AG10803 (cell line): ENCODE measurements at regions not wholly inside any gene's neighbourhood (a gene's known extent, or its start where the extent isn't known, plus 50 kb on each side); places are given as distances from the start of the nearest gene placed in this dataset.

Source experiments
- DNase-seq: peaks from one replicate; pipeline ENCODE4 v3.0.0; 2010; ENCODE audit warnings: low read depth
- H3K4me3 ChIP-seq: 2 replicates; pipeline ENCODE4 v1.5.1; 2011; ENCODE audit warnings: mild to moderate bottlenecking, low read length, control low read depth
- TF ChIP-seq, protein P1 (sequence below): conservative IDR thresholded peaks from 2 replicates; pipeline ENCODE4 v1.5.1; 2011; ENCODE audit warnings: mild to moderate bottlenecking, low read length, control low read depth, inconsistent platforms

DNA sequence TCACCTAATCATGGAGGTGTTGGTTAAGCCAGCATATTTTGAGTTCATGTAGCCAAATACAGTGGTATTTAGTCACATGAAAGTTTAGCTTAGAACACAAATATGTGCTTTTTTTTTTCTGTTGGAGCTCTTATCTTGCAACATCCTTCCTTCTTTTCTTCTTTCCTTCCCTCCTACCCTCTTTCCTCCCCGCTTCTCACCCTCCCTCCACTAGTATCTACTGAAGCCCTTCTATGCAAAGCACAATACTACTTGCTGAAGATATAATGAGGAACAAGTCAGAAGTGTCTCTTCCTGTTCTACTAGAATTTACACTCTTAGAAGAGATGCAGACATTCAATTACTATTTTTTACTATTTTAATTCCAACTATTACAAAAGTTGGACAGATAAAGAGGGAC is 105.0 kb upstream of the ITGA4 start:
- DNase-seq, result no peak
- TF ChIP-seq, protein P1, sequence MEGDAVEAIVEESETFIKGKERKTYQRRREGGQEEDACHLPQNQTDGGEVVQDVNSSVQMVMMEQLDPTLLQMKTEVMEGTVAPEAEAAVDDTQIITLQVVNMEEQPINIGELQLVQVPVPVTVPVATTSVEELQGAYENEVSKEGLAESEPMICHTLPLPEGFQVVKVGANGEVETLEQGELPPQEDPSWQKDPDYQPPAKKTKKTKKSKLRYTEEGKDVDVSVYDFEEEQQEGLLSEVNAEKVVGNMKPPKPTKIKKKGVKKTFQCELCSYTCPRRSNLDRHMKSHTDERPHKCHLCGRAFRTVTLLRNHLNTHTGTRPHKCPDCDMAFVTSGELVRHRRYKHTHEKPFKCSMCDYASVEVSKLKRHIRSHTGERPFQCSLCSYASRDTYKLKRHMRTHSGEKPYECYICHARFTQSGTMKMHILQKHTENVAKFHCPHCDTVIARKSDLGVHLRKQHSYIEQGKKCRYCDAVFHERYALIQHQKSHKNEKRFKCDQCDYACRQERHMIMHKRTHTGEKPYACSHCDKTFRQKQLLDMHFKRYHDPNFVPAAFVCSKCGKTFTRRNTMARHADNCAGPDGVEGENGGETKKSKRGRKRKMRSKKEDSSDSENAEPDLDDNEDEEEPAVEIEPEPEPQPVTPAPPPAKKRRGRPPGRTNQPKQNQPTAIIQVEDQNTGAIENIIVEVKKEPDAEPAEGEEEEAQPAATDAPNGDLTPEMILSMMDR, result no peak
- H3K4me3 ChIP-seq, result no peak overlapping the region

DNA sequence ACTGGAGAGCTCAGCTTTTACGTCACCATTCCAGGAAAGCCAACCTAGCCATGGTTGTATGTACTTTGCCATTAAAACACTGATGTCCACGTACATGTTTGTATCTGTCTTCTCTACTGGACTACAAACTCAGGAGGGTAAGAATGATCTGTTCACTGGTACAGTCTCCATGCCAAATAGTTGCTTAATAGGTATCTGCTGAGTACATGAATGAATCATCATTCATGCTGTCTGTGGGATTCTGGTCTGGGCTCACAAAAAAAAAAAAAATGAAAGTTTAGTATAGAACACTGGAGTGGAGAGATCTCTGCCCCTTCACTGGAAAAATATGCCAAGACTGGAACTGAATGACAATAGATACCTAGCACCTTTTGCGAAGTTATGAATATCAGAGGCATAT is 102.6 kb upstream of the ITGA4 start:
- peak; percentile 87 for DNase-seq
- TF ChIP-seq, protein P1, result no peak
- no peak overlapping the region for H3K4me3 ChIP-seq

DNA sequence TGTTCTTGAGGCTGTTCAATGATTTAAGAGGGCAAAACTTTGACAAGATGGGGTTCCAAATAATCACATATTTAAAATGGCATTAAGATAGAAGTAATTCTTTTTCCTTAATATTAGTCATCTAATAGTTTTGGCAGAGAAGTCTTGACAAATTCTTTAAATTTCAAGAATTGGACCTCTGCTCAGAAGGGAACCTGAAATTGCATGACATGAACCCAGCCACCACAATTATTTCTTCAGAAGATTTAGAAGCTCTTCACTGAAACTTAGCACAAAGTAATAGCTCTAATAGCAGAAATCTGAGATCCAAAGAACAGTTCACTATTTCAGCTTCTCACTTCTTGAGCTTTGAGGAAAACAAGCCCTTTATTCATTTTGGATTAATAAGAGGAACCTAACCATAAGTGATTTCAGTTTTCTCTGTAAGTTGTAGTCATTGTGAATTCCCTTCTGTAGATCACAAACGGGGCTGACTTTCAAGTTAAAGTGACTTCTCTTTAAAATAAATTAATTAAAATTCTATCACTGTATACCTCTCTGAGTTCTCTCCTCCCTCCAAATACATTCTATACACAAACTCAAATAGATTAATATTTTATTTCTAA is 100.6 kb upstream of the ITGA4 start:
- DNase-seq, result peak; percentile 64
- TF ChIP-seq, protein P1, result no peak
- no peak overlapping the region for H3K4me3 ChIP-seq

DNA sequence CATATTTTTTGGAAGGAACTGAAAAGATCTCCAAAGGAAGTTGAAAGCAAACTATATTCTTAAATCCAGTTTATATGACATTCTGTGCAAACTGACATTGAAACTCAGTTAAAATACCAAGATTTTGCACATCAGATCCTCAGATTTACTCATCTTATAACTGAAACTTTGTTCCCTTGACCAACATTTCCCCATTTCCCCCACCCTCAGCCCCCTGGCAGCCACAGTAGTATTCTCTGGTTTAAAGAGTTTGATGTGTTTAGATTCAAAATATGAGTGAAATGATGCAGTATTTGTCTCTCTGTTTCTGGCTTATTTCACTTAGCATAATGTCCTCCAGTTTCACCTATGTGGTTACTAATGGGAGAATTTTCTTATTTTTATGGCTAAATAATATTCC is 99.2 kb upstream of the ITGA4 start:
- DNase-seq, result no peak
- TF ChIP-seq, protein P1, result no peak
- H3K4me3 ChIP-seq, result no peak overlapping the region

DNA sequence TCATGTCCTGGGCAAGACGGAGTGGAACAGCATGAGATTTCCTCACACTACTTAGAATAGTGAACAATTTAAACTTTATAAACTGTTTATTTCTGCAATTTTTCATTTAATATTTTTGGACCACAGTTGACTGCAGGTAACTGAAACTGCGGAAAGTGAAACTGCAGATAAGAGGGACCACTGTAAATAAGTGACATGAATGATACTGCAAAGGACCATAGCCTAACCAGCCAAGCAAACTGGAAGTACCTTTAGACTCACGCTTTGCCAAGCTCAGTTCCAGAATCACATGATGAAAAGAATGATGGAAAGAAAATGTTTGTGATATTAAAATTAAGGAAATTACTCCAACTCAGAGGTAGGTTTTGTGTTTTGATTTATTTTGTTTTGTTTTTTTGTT is 94.6 kb upstream of the ITGA4 start:
- TF ChIP-seq, protein P1, result no peak
- no peak for DNase-seq
- H3K4me3 ChIP-seq, result no peak overlapping the region

DNA sequence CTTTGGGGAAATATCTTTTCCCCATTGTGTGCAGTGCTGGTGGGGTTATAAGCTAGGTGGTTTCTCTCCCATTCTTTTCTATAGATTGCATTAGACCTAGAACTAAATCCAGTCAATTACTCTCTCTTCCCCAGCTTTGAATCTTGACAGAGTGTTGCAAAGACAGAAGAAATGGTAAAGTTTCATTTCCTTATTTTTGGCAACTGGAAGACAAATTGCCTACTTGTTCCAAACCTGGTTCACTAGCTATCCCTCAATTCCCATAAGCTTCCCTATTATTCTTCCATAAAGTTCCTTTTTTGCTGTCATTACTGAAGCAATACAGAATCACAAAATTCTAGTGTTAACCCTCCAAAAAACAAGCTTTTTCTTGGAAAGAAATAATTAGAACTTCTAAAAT is 94.0 kb upstream of the ITGA4 start:
- no peak overlapping the region for H3K4me3 ChIP-seq
- no peak for DNase-seq
- TF ChIP-seq, protein P1, result no peak

DNA sequence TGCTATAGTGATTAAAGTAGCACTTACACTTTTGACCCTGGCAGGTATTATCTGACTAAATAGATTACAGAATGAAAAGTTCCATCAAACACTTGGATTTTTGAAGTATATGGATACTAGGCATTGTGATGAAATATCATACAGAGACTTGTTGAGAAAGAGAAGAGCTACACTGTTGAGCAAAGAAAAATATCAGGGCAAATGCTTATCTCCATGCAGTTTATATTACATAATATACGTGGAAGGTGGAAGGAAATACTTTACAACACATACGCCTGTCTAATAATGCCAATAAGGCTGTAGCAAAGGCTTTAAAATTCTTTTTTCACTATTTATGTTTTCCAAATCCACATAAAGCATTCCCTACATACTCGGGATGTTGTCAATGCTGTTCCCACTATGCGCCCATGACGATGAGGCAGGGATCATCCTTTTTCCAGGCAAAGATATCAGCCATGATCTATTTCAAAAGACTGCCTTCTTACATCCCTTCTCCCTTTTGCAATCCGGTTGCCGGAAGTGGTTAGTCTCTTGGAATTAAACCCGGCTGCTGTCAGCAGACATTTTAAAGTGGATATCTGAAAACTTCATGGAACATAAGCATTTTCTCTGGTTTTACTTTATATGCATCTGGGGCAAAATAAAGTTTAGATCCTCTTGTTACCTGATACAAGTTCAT is 92.6 kb upstream of the ITGA4 start:
- H3K4me3 ChIP-seq, result no peak overlapping the region
- TF ChIP-seq, protein P1, result no peak
- DNase-seq, result peak; percentile 64
